K562 (cell line): ENCODE measurements at regions not wholly inside any gene's neighbourhood (a gene's known extent, or its start where the extent isn't known, plus 50 kb on each side); places are given as distances from the start of the nearest gene placed in this dataset.

Source experiments
- ATAC-seq: fragments of 200-7000 bp; cut with Tn5 transposase; 3 replicates; pipeline ENCODE4 v1.9.1; 2020; ENCODE audit warnings: moderate library complexity
- BruUV-seq: library from RNA; stranded (reverse); fragments of 400-500 nt; replicated peaks from 2 replicates; lab custom pipeline; 2021; lab: Mats Ljungman, UMichigan
- CTCF ChIA-PET: fragments of 300-600 bp; formaldehyde crosslinking; extraction: SDS; loops from one replicate; lab custom pipeline; 2021; ENCODE audit warnings: low intra/inter-chr PET ratio; lab: Yijun Ruan, JAX
- POLR2A ChIA-PET: fragments of 300-600, 350-650 bp; sonication (Branson Sonifier 250); formaldehyde crosslinking; extraction: SDS; loops from one replicate; lab custom pipeline; 2021; ENCODE audit warnings: antibody characterized with exemption, inconsistent platforms; lab: Yijun Ruan, JAX
- DNase-seq, 4 experiments: peaks; one replicate each; pipeline versions ENCODE4 v3.0.0 to v3.0.0-alpha.2; 2011 to 2018; ENCODE audit warnings: low spot score in 3 of 4, mixed read lengths in 3 of 4; ENCODE audit errors: extremely low read depth in 1 of 4
- FAIRE-seq: peaks from 2 replicates; lab custom pipeline; 2011; peaks lifted over from hg19 to GRCh38; lab: Jason Lieb, UNC
- H2AFZ ChIP-seq: 2 replicates; pipeline ENCODE4 v1.6.0; 2011; ENCODE audit warnings: low read depth, low read length, control low read depth, inconsistent platforms
- H3K27ac ChIP-seq: fragments of 200-600 bp; 3 replicates; pipeline ENCODE4 v1.8.0; 2011; ENCODE audit warnings: low read depth, mild to moderate bottlenecking, control low read depth, inconsistent platforms, low read length, moderate library complexity, mixed read lengths; ENCODE audit errors: extremely low read depth
- H3K27me3 ChIP-seq, 2 experiments: fragments of 300-600 bp in 1 of 2; 2 replicates in 1 of 2; 3 replicates in 1 of 2; pipeline versions ENCODE4 v1.6.0 to v1.8.0; 2011; ENCODE audit warnings: inconsistent platforms in 2 of 2, low read length in 2 of 2, mild to moderate bottlenecking in 1 of 2, mixed read lengths in 1 of 2, moderate library complexity in 1 of 2; ENCODE audit not compliant: control insufficient read depth in 2 of 2, insufficient read depth in 2 of 2
- H3K36me3 ChIP-seq: fragments of 300-600 bp; 3 replicates; pipeline ENCODE4 v1.8.0; 2011; ENCODE audit warnings: mild to moderate bottlenecking, low read length, inconsistent platforms; ENCODE audit not compliant: control insufficient read depth, insufficient read depth
- H3K4me1 ChIP-seq, 2 experiments: fragments of 200-600 bp in 1 of 2; replicated peaks in 1 of 2; 2 replicates in 1 of 2; 3 replicates in 1 of 2; pipeline versions ENCODE4 v1.5.1 to v1.8.0; 2011; ENCODE audit warnings: inconsistent platforms in 2 of 2, low read length in 2 of 2, mild to moderate bottlenecking in 1 of 2, mixed read lengths in 1 of 2, moderate library complexity in 1 of 2; ENCODE audit not compliant: control insufficient read depth in 2 of 2, insufficient read depth in 2 of 2
- H3K4me2 ChIP-seq: 2 replicates; pipeline ENCODE4 v1.6.1; 2011; ENCODE audit warnings: low read length, control low read depth, inconsistent platforms, mixed read lengths; ENCODE audit not compliant: insufficient read depth
- H3K4me3 ChIP-seq: fragments of 200-600 bp; sonication (generic), shearing (Covaris generic); 2 replicates; pipeline ENCODE4 v1.5.1; 2016; ENCODE audit warnings: control low read depth, inconsistent platforms
- H3K79me2 ChIP-seq: fragments of 200-600 bp; 3 replicates; pipeline ENCODE4 v1.8.0; 2011; ENCODE audit warnings: low read length, inconsistent platforms; ENCODE audit not compliant: control insufficient read depth, insufficient read depth
- H3K9ac ChIP-seq, 2 experiments: 2 replicates each; pipeline versions ENCODE4 v1.6.0 to v1.6.1; 2011; ENCODE audit warnings: low read depth in 2 of 2, low read length in 2 of 2, control low read depth in 1 of 2, inconsistent platforms in 1 of 2, mild to moderate bottlenecking in 1 of 2, mixed read lengths in 1 of 2; ENCODE audit not compliant: insufficient read depth in 1 of 2
- H3K9me1 ChIP-seq: one replicate; pipeline ENCODE4 v1.6.0; 2011; ENCODE audit warnings: inconsistent platforms, mild to moderate bottlenecking, low read length, moderate library complexity; ENCODE audit not compliant: control insufficient read depth, insufficient read depth
- H3K9me3 ChIP-seq: replicated peaks from 2 replicates; pipeline ENCODE4 v1.5.1; 2011; ENCODE audit warnings: low read depth, low read length, inconsistent platforms; ENCODE audit not compliant: control insufficient read depth, insufficient read depth
- H4K20me1 ChIP-seq: replicated peaks from 2 replicates; pipeline ENCODE4 v1.6.1; 2011; ENCODE audit warnings: low read length, inconsistent platforms, mixed read lengths; ENCODE audit not compliant: control insufficient read depth, insufficient read depth
- BRD4 ChIP-seq: fragments of 200-600 bp; sonication (generic); IDR thresholded peaks from 2 replicates; pipeline ENCODE4 v1.6.1; 2017; ENCODE audit warnings: inconsistent platforms
- BRF1 ChIP-seq: IDR thresholded peaks from 3 replicates; pipeline ENCODE4 v1.6.1; 2011; ENCODE audit warnings: borderline replicate concordance, mild to moderate bottlenecking; ENCODE audit not compliant: insufficient read length; ENCODE audit errors: extremely low read depth
- DPF2 ChIP-seq: fragments of 450-650 bp; IDR thresholded peaks from 2 replicates; pipeline ENCODE4 v1.6.1; 2016
- FOXK1 ChIP-seq: sonication (generic); formaldehyde crosslinking; IDR thresholded peaks from 2 replicates; pipeline ENCODE4 v1.8.0; 2022; ENCODE audit warnings: missing genetic modification reagents, mild to moderate bottlenecking, borderline replicate concordance
- JUND ChIP-seq, 2 experiments: IDR thresholded peaks; 2 replicates in 1 of 2; 3 replicates in 1 of 2; pipeline ENCODE4 v1.6.1; 2011; ENCODE audit warnings: borderline replicate concordance in 2 of 2, low read depth in 2 of 2, low read length in 2 of 2, improper control_type of control experiment in 1 of 2, missing biosample characterization in 1 of 2, missing genetic modification characterization in 1 of 2, missing genetic modification reagents in 1 of 2
- PRMT5 ChIP-seq: sonication (generic); formaldehyde crosslinking; IDR thresholded peaks from 2 replicates; pipeline ENCODE4 v1.5.0; 2020; ENCODE audit warnings: missing genetic modification reagents
- RB1 ChIP-seq: fragments of 450-650 bp; IDR thresholded peaks from 2 replicates; pipeline ENCODE4 v1.6.1; 2017; ENCODE audit warnings: low read depth, mild to moderate bottlenecking
- SRSF3 ChIP-seq: fragments of 200-400 bp; formaldehyde crosslinking; IDR thresholded peaks from 2 replicates; pipeline ENCODE4 v1.6.1; 2016; ENCODE audit warnings: mild to moderate bottlenecking, low read length, moderate library complexity; ENCODE audit not compliant: insufficient read depth
- ZBTB1 ChIP-seq: sonication (generic); formaldehyde crosslinking; IDR thresholded peaks from 2 replicates; pipeline ENCODE4 v1.8.1; 2023; ENCODE audit warnings: missing genetic modification reagents, low read depth, mild to moderate bottlenecking, borderline replicate concordance
- WGBS: fragments of 100-300 bp; shearing (Covaris generic); methylation state at CpG from one replicate; pipeline ENCODE4 v1.1.6; 2016; ENCODE audit warnings: low coverage, mixed read lengths; ENCODE audit not compliant: insufficient coverage; ENCODE audit errors: missing lambda C conversion rate; 5-methylcytosine and 5-hydroxymethylcytosine counted together
- in situ Hi-C: fragments of 300-500 bp; cut with MboI; formaldehyde crosslinking; loops from 4 replicates; pipeline ENCODE4 v1.15.0; 2018; ENCODE audit warnings: inconsistent platforms, mixed read lengths
- intact Hi-C: fragments of 100-400 bp; cut with micrococcal nuclease; formaldehyde crosslinking; loops from 2 replicates; pipeline ENCODE4 v1.14.2; 2022
- TF ChIP-seq, protein P1 (sequence below): fragments of 450-650 bp; IDR thresholded peaks from 2 replicates; pipeline ENCODE4 v1.6.1; 2016; ENCODE audit warnings: mild to moderate bottlenecking
- TF ChIP-seq, protein P2 (sequence below): fragments of 200-800 bp; sonication (Bioruptor generic); IDR thresholded peaks from 2 replicates; pipeline ENCODE4 v1.6.1; 2017; ENCODE audit warnings: missing genetic modification characterization, missing compliant biosample characterization
- TF ChIP-seq, protein P3 (sequence below), 2 experiments: fragments of 450-650 bp; IDR thresholded peaks; 2 replicates each; pipeline ENCODE4 v1.6.1; 2016
- TF ChIP-seq, protein P4 (sequence below): fragments of 450-650 bp; IDR thresholded peaks from 2 replicates; pipeline ENCODE4 v1.6.1; 2017; ENCODE audit warnings: antibody characterized with exemption, mild to moderate bottlenecking

DNA sequence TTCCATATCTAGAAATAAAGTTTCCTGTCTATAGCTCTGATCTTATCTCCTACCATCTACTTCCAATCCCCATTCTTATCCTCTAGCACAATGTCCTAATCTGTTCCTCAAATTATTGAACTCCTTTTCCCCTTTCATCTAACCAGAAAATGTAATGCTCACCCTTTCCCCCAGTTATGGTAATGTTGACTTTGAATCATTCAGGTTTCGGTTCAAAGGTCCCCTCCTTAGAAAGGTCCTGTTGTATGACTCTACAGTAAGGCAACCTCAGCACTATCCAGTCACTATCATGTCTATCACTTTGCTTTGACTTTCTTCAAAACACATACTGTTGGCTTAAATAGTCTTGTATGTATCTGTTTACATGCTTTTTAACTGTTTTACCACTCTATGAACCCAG lies 264.2 kb upstream of the PCDH15 start:
- TF ChIP-seq, protein P1, sequence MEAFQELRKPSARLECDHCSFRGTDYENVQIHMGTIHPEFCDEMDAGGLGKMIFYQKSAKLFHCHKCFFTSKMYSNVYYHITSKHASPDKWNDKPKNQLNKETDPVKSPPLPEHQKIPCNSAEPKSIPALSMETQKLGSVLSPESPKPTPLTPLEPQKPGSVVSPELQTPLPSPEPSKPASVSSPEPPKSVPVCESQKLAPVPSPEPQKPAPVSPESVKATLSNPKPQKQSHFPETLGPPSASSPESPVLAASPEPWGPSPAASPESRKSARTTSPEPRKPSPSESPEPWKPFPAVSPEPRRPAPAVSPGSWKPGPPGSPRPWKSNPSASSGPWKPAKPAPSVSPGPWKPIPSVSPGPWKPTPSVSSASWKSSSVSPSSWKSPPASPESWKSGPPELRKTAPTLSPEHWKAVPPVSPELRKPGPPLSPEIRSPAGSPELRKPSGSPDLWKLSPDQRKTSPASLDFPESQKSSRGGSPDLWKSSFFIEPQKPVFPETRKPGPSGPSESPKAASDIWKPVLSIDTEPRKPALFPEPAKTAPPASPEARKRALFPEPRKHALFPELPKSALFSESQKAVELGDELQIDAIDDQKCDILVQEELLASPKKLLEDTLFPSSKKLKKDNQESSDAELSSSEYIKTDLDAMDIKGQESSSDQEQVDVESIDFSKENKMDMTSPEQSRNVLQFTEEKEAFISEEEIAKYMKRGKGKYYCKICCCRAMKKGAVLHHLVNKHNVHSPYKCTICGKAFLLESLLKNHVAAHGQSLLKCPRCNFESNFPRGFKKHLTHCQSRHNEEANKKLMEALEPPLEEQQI = no peak
- TF ChIP-seq ZBTB1 (CRISPR knock-in tag) (no peak), FOXK1 (CRISPR knock-in tag) (no peak), SRSF3 (no peak), DPF2 (no peak), BRF1 (no peak), PRMT5 (no peak), BRD4 (no peak), RB1 (no peak), JUND (IDR thresholded peaks at IDR 0.05; ENCODE audit: borderline replicate concordance, low read depth, low read length) (no peak), JUND (tag; IDR thresholded peaks at IDR 0.05; ENCODE audit: borderline replicate concordance, low read depth, low read length) (no peak)
- TF ChIP-seq, protein P2, sequence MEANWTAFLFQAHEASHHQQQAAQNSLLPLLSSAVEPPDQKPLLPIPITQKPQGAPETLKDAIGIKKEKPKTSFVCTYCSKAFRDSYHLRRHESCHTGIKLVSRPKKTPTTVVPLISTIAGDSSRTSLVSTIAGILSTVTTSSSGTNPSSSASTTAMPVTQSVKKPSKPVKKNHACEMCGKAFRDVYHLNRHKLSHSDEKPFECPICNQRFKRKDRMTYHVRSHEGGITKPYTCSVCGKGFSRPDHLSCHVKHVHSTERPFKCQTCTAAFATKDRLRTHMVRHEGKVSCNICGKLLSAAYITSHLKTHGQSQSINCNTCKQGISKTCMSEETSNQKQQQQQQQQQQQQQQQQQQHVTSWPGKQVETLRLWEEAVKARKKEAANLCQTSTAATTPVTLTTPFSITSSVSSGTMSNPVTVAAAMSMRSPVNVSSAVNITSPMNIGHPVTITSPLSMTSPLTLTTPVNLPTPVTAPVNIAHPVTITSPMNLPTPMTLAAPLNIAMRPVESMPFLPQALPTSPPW (CRISPR knock-in tag) = no peak
- TF ChIP-seq, protein P3, sequence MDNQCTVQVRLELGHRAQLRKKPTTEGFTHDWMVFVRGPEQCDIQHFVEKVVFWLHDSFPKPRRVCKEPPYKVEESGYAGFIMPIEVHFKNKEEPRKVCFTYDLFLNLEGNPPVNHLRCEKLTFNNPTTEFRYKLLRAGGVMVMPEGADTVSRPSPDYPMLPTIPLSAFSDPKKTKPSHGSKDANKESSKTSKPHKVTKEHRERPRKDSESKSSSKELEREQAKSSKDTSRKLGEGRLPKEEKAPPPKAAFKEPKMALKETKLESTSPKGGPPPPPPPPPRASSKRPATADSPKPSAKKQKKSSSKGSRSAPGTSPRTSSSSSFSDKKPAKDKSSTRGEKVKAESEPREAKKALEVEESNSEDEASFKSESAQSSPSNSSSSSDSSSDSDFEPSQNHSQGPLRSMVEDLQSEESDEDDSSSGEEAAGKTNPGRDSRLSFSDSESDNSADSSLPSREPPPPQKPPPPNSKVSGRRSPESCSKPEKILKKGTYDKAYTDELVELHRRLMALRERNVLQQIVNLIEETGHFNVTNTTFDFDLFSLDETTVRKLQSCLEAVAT (IDR thresholded peaks at IDR 0.05) = no peak
- TF ChIP-seq, protein P4, sequence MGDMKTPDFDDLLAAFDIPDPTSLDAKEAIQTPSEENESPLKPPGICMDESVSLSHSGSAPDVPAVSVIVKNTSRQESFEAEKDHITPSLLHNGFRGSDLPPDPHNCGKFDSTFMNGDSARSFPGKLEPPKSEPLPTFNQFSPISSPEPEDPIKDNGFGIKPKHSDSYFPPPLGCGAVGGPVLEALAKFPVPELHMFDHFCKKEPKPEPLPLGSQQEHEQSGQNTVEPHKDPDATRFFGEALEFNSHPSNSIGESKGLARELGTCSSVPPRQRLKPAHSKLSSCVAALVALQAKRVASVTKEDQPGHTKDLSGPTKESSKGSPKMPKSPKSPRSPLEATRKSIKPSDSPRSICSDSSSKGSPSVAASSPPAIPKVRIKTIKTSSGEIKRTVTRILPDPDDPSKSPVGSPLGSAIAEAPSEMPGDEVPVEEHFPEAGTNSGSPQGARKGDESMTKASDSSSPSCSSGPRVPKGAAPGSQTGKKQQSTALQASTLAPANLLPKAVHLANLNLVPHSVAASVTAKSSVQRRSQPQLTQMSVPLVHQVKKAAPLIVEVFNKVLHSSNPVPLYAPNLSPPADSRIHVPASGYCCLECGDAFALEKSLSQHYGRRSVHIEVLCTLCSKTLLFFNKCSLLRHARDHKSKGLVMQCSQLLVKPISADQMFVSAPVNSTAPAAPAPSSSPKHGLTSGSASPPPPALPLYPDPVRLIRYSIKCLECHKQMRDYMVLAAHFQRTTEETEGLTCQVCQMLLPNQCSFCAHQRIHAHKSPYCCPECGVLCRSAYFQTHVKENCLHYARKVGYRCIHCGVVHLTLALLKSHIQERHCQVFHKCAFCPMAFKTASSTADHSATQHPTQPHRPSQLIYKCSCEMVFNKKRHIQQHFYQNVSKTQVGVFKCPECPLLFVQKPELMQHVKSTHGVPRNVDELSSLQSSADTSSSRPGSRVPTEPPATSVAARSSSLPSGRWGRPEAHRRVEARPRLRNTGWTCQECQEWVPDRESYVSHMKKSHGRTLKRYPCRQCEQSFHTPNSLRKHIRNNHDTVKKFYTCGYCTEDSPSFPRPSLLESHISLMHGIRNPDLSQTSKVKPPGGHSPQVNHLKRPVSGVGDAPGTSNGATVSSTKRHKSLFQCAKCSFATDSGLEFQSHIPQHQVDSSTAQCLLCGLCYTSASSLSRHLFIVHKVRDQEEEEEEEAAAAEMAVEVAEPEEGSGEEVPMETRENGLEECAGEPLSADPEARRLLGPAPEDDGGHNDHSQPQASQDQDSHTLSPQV = no peak
- Histone ChIP-seq H3K9me3 (no peaks in the 10 kb centered on the region), H3K4me1 (no peaks in the 10 kb centered on the region), H3K27ac (no peak overlapping the region), H3K27me3 (no peaks in the 10 kb centered on the region), H3K4me3 (no peak overlapping the region), H2AFZ (no peak overlapping the region), H3K36me3 (no peaks in the 10 kb centered on the region), H3K4me2 (no peak overlapping the region), H3K79me2 (no peaks in the 10 kb centered on the region), H4K20me1 (no peaks in the 10 kb centered on the region), H3K9me1 (no peaks in the 10 kb centered on the region), H3K9ac (no peak overlapping the region)
- ChIA-PET CTCF (no interaction called here), POLR2A (no interaction called here)
- no peak for DNase-seq
- ATAC-seq = no peak
- in situ Hi-C loops = no loop called here
- no peak for FAIRE-seq
- no TSS peak for BruUV-seq
- WGBS = 0% methylated on average over 1 of the region's 1 CpG
- intact Hi-C loops = no loop called here
